AG10803 (cell line): ENCODE measurements at regions not wholly inside any gene's neighbourhood (a gene's known extent, or its start where the extent isn't known, plus 50 kb on each side); places are given as distances from the start of the nearest gene placed in this dataset.

Experiments
- DNase-seq: peaks from one replicate; pipeline ENCODE4 v3.0.0; 2010; ENCODE audit warnings: low read depth
- H3K4me3 ChIP-seq: 2 replicates; pipeline ENCODE4 v1.5.1; 2011; ENCODE audit warnings: mild to moderate bottlenecking, low read length, control low read depth
- CTCF ChIP-seq: conservative IDR thresholded peaks from 2 replicates; pipeline ENCODE4 v1.5.1; 2011; ENCODE audit warnings: mild to moderate bottlenecking, low read length, control low read depth, inconsistent platforms

- TF ChIP-seq CTCF: no peak
- no peak for DNase-seq
- no peak overlapping the region for H3K4me3 ChIP-seq
These were observed 196.0 kb upstream of the PSMD7 start for GRCh38 chr16:74100395-74101326.

- TF ChIP-seq CTCF: no peak
- H3K4me3 ChIP-seq: no peak overlapping the region
- DNase-seq: no peak
These were observed 197.1 kb upstream of the PSMD7 start for GRCh38 chr16:74099530-74099929.

- DNase-seq: no peak
- no peak for TF ChIP-seq CTCF
- no peak overlapping the region for H3K4me3 ChIP-seq
These were observed 201.7 kb upstream of the PSMD7 start for GRCh38 chr16:74094962-74095361.

- H3K4me3 ChIP-seq: no peak overlapping the region
- TF ChIP-seq CTCF: no peak
- DNase-seq: no peak
These were observed 202.1 kb upstream of the PSMD7 start for GRCh38 chr16:74094514-74094913.

GRCh38 chr16:74092336-74092735 lies 204.3 kb upstream of the PSMD7 start:
- no peak overlapping the region for H3K4me3 ChIP-seq
- DNase-seq: no peak
- TF ChIP-seq CTCF: no peak

- no peak for DNase-seq
- TF ChIP-seq CTCF: no peak
These were observed 205.7 kb upstream of the PSMD7 start for GRCh38 chr16:74090871-74091270.

GRCh38 chr16:74083541-74083940 lies 213.1 kb upstream of the PSMD7 start:
- no peak overlapping the region for H3K4me3 ChIP-seq
- no peak for DNase-seq
- no peak for TF ChIP-seq CTCF

More at GRCh38 chr16:74090871-74091270, 205.7 kb upstream of the PSMD7 start:
- H3K4me3 ChIP-seq: no peak overlapping the region
